ENCODE measurements at regions not wholly inside any gene's neighbourhood (a gene's known extent, or its start where the extent isn't known, plus 50 kb on each side); places are given as distances from the start of the nearest gene placed in this dataset.

GRCh38 chr15:99844150-99844549 is 110.9 kb upstream of the LYSMD4 start:
- no peak for TF ChIP-seq CTCF (IDR thresholded peaks at IDR 0.05; ENCODE audit: poor library complexity, severe bottlenecking)
- no peak for TF ChIP-seq REST (IDR thresholded peaks at IDR 0.05; ENCODE audit: borderline replicate concordance)
- TF ChIP-seq RAD21 (conservative IDR thresholded peaks at IDR 0.05): no peak
- TF ChIP-seq POLR2AphosphoS5 (IDR thresholded peaks at IDR 0.05): no peak
